ENCODE measurements at regions not wholly inside any gene's neighbourhood (a gene's known extent, or its start where the extent isn't known, plus 50 kb on each side); places are given as distances from the start of the nearest gene placed in this dataset.
"Not testable (repeated sequence)": the region's sequence is repeated elsewhere in the genome, so short reads cannot be mapped to it uniquely, and the experiment has no call there.

DNA sequence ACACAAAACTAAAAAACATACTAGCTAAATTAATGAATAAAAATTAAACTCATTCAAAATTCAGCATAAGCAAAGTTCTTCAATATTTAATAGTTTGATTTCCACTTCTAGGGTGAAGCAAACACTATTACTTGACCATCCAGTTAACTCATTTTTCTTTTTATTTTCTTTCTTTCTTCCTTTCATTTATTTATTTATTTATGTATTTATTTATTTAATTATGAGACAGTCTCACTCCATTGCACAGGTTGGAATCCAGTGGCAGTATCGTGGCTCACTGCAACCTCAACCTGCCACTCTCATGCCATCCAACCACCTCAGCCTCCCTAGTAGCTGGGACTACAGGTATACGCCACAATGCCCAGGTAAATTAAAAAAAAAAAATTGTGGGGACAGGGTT, 2069.5 kb downstream of the NCAM2 start:
- no peak for DNase-seq (ENCODE audit: low spot score)

DNA sequence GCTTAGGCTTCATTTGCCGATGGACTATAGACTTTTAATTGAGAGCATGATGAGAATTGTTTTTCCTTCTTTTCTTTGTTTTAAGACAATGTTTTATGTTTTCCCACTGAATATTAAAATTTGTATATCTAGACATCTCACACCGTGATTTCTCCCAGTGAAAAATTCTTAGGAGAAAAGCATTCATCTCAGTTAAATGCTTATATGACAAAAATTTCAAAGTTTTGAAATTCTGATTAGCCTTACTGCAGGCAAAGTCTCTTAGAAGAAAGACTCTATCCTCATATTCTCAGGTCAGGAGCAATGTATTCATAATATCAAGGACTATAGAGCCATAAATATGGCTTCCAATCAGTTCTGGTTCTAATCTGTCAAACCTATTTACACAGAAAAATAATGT, 2085.0 kb downstream of the NCAM2 start:
- no peak for DNase-seq (ENCODE audit: low spot score)

DNA sequence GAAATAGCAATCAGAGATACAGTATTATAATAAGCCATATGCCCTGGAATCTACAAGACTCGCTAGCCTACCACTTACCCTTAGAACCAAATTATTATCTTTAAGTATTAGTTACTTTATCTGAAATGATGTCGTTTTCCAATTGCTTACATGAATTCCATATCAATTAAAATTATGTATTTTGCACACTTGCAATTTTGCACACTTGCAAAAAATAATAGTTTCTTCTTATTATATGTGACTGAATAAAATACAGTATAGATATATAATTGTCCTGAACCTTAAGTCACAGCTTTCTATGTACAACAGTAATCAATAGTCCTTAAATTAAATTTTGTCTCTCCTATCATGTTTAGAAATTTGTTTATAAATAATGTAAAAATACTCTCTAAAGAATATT, 2095.1 kb downstream of the NCAM2 start:
- DNase-seq (ENCODE audit: low spot score), result no peak

DNA sequence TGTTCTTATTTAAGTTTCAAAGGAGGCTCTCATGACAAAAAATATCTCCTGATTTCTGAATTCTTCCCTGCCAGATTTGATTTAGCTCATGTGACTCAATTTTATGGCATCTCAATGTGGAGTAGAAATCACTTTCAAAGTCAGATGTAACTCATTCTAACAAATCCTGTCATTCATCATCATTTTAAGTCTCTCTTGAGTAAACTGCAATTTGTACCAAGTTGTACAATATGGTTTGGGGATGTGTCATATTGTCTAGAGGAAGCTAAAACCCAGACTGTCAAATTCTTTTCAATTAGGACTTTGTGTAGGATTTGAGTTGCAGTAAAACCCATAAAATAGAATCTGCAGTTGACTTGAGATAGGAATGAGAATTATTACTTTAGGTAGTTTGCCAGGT, 2101.0 kb downstream of the NCAM2 start:
- DNase-seq (ENCODE audit: low spot score), result no peak

DNA sequence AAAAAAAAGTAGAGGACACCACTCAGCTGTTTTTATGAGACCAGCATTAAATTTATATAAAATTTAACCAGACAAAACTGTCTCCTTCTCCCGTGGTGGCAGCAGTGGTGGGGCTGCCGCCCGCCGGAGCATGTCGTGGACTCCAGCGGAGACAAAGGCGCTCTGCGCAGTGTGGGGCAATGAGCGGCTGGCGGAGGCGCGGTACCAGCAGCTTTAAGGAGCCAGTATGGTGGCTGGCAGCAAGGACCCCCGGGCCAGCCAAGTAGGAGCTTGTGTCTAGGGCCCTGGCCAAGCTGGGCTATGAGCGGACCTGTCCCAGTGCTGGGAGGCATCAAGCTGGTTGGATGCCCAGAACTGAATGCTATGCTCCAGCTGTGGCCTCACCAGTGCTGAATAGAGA, 2102.9 kb downstream of the NCAM2 start:
- DNase-seq (ENCODE audit: low spot score), result no peak

DNA sequence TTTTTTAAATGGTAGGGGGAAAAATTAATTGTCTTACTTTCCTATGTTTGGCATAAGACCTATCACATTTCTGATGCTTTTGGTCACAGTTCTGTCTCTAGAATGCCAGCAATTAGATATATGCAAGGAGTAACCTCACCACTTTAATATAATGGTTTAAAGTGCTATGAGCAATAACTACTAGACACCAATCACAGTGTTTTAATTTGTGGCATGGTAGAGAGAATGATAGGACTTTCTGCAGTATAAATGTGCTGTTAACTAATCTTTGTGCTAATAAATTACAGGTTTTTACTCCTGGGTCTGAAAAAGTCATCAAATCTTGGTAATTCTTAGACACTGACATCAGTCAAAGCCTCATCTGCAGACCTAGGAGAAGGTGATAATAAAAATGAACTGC, 2110.3 kb downstream of the NCAM2 start:
- no peak for DNase-seq (ENCODE audit: low spot score)

DNA sequence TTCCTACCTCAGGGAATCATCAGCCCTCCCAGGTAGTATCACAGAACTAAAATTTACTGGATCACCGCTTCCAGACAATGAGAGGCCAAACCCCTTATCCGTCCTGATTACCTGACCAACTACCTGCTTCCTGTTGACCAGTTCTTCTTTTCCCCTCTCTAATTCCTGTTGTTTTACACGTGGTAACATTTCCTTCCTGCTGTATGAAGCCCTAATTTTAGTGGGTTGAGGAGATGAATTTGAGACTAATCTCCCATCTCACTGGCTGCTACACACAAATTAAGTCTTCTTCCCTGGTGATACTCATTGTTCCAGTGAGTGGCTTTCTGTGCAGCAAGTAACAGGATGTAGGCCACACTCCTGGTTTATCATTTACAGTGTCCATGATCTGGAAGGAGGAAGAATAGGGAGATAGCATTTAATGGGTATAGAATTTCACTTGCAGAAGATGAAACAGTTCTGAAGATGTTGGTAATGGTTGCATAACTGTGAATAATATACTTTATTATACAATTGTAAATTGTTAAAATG, 2112.9 kb downstream of the NCAM2 start:
- no peak for DNase-seq (ENCODE audit: low spot score)

DNA sequence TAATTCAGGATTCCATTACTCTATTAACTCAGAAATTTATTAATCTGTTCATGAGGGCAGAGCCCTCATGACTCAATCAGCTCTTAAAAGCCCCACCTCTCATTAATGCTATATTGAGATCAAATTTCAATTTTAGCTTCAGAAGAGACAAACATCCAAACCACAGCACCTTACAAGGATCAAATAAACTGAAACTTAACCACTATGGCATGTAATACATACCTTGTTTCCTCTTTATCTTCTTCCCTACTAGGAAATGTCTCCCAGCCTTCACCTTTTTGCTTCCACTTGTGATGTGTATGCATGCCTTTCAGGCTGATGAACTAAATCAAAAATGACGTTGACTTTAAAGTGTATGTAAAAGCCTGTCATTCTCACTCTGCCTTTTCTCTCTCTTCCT, 2121.3 kb downstream of the NCAM2 start:
- DNase-seq (ENCODE audit: low spot score), result no peak

DNA sequence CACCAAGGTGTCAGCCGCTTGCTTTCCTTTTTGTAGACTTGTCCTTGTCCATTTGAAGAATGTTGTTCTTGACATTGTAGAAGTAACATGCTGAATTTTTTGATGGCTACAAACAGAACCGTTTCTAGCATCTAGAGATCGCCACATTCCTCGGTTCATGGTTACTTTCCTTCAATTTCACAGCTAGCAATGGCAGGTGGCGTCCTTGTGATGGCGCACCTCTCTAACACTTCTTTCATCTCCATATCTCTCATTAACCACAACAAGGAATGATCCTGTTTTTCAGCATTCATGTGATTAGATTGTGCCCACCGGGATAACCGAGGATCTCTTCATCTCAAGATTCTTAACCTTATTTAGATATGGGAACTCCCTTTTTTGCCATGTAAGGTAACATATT, 2129.8 kb downstream of the NCAM2 start:
- no peak for DNase-seq (ENCODE audit: low spot score)

DNA sequence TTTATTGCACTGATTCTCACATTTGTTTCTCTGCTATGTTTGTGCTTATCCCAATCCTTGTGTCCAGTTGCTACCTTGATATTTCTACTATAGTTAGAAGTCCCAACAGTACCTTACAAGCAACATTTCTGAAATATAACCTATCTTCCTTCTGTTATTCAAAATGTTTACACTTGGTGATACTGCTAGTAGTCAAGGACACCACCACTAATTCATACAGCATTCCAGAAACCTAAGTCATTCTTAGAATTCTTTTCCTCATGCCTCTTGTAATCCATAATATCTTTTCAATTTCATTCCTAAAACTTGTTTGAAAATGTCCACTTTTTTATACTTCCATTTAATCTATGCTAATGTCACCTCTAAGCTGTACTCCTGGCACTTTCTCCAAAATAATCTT, 2132.1 kb downstream of the NCAM2 start:
- no peak for DNase-seq (ENCODE audit: low spot score)

DNA sequence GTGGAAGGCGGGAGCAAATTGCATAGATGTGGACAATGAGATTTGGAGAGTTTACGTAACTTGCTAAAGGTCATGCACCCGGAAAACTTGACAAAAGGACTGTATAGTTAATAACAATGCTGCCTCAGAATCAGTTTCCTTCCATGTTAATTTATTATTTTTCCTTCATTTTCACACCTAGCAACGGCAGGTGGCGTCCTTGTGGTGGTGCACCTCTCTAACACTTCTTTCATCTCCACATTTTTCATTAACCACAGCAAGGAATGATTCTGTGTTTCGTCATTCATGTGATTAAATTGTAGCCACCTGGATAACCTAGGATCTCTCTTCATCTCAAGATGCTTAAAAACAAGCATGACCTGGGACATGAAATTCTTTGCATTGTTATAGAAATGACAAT, 2133.0 kb downstream of the NCAM2 start:
- DNase-seq (ENCODE audit: low spot score), result no peak

DNA sequence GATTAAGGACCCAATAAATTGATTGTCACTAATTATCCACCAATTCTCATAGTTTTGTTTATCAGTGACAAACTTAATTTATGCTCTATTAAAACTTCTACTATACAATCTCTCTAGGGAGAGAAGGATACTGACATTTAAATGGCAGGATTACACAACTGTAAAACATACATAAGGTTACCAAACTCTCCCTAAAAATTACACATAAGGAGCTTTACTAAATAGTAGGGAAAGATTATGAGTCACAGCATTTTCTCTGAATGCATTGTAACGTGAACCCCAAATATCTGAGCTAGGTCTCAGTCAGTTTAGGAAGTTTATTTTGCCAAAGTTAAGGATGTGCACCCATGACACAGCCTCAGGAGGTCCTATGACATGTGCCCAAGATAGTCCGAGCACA, 2140.6 kb downstream of the NCAM2 start:
- no peak for DNase-seq (ENCODE audit: low spot score)

DNA sequence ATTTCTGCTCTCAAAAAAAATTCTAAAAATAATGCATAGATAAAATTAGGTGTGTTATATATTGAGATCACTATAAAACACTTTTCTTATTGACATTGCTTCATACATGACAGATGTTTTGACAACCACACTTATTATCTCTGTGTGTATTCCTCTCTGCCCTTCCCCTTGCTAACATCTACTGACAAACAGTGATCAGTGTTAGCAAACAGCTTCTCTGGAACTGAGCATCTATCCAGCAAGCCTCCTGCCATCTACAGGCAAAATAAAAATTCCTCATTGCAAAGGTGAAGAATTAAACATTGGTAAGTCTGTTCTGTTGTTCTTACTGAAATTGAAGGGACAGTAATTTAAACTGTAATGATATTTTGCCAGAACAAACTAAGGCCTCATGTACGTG, 2153.9 kb downstream of the NCAM2 start:
- no peak for DNase-seq (ENCODE audit: low spot score)

DNA sequence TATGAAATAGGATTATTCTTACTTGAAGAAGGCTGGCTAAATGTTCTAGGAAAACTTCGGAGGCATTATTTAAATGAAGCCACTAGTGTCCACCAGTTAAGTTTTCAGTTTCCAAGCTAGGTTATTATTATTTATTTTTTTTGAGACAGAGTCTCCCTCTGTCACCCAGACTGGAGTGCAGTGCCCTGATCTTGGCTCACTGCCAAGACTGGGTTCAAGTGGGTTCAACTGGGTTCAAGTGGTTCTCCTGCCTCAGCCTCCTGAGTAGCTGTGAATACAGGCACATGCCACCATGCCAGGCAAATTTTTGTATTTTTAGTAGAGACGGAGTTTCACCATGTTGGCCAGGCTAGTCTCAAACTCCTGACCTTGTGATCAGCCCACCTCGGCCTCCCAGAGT, 2155.6 kb downstream of the NCAM2 start:
- DNase-seq (ENCODE audit: low spot score), result not testable (repeated sequence)

DNA sequence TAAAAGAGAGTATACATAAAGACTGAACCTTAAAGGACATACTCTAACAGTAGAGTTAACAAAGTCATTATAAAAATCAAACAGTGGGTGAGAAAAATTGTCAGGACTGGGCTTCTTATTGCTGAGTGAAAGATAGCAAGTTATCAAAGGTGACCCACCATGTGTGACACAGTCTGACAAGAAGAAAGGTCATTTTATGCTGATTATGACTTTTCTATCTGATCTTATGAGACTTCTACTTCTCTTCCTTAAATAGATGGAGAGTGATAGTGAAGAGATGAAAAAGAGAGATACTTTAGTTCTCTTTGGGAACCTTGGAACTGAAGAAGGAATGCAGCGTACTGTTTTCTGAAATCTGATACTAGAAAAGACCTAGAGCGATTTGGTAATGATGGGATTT, 2157.1 kb downstream of the NCAM2 start:
- DNase-seq (ENCODE audit: low spot score), result no peak

DNA sequence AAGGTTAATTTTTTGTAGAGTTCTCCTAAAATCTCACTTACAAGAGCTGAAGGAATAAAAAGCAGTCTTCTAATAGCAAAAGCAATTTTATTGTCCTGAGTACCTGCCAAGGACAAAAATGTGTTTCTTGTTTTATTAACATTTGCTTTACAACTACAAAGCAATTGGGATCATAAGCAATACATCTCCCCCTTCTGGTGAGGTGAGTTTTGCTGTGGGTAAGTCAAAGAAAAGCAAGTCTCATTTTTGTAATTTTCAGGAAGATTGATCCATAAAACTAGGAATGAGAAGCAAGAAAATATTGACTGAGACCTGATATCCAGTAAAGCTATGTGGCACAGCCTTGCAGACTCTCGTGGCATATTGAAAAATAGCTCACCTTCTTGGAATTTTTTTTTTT, 2162.7 kb downstream of the NCAM2 start:
- no peak for DNase-seq (ENCODE audit: low spot score)

DNA sequence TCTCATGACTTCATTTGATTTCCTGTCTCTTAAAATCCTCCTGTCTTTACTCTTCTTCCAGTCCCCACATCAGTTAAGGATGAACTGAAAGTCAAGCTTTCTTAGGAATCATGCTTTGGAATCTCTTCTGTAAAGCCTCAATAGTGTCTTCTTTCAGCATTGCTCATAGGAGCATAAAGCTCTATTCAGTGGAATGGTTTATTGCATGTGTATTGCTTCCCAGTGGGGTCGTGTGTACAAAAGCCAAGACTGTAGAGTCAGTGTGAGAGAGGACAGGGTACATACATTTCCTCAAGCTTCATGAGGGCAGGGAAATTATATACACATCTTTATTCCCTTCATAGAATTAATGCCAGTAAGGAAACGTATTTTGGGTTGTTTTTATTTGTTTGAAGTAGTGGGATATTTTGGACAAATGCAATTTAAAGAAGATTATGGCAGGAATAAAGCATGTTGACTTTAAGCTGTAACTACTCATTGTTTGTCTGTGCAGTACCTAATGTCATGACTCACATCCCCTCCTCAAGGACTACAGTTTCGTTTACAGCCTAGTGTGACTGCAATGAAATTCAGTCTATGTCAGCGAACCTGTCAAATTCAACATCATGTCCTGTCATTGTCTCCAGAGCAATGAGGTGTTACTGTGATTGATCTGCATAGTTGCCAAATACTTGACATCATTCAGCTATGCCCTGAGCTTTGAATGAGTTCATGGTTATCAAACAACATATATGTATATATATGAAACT, 2164.2 kb downstream of the NCAM2 start:
- no peak for DNase-seq (ENCODE audit: low spot score)

Data from hematopoietic multipotent progenitor cell treated with erythropoietin and hydrocortisone succinate and interleukin-3 and kit ligand, for 15 days (in vitro differentiated cells).